ENCODE measurements at regions not wholly inside any gene's neighbourhood (a gene's known extent, or its start where the extent isn't known, plus 50 kb on each side); places are given as distances from the start of the nearest gene placed in this dataset.
A peak's percentile ranks its signal among the peaks of the same experiment; 100 is the strongest.

DNA sequence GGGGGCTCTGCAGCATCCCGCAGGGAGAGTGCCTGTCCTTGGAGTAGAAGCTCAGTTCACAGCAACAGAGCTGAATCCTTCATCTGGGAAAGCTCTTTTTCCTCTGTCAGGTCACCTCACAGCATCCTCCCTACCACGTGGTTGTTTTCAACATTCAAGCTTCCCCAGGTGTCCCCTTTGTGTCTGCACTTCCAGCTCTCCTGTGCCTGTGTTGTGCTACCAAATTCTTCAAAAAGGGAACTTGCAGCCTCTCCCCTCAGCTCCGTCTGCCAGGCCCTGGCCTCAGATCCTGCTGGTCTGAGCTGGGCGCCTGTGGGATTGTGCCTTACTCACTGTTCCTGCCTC lies 108.4 kb downstream of the FOXF2 start:
- H3K4me3 ChIP-seq (ENCODE audit: low read length), result no peak overlapping the region
- Mint-ChIP-seq H3K4me1 (peaks cover 1% of the 10 kb centered on the region), H3K4me3 (no peak overlapping the region), H3K27ac (no peak overlapping the region), H3K36me3 (ENCODE audit: low read depth) (no peaks in the 10 kb centered on the region), H3K27me3 (ENCODE audit: insufficient read depth) (peaks cover 2% of the 10 kb centered on the region), H3K9me3 (peaks cover 4% of the 10 kb centered on the region)
- H3K27me3 ChIP-seq (ENCODE audit: control insufficient read depth, insufficient read depth, low read length, poor library complexity, severe bottlenecking), result no peaks in the 10 kb centered on the region
- no peak overlapping the region for H3K27ac ChIP-seq (ENCODE audit: low read depth, low read length)
- H3K4me1 ChIP-seq (ENCODE audit: control insufficient read depth, insufficient read depth, low read length), result no peaks in the 10 kb centered on the region
- H3K9ac ChIP-seq (ENCODE audit: extremely low read depth, low read length, poor library complexity, severe bottlenecking), result no peak overlapping the region
- 67 to 76% methylated on average over 4 of the region's 4 CpGs for WGBS, 2 experiments (ENCODE audit: insufficient coverage in 1 of 2, insufficient read length in 1 of 2)
- H3K36me3 ChIP-seq (ENCODE audit: control insufficient read depth, insufficient read depth, low read length), result no peaks in the 10 kb centered on the region
- H3K9me3 ChIP-seq (ENCODE audit: control insufficient read depth, low read length), result no peaks in the 10 kb centered on the region
- TF ChIP-seq CTCF (conservative IDR thresholded peaks at IDR 0.05), result no peak
- DNase-seq, result peak; percentile 54

GRCh38 chr6:1498491-1499113 lies 109.2 kb downstream of the FOXF2 start:
- peaks cover 1% of the 10 kb centered on the region for H3K4me1 Mint-ChIP-seq
- Histone ChIP-seq H3K27ac (ENCODE audit: low read depth, low read length) (no peak overlapping the region), H3K27me3 (ENCODE audit: control insufficient read depth, insufficient read depth, low read length, poor library complexity, severe bottlenecking) (no peaks in the 10 kb centered on the region), H3K36me3 (ENCODE audit: control insufficient read depth, insufficient read depth, low read length) (no peaks in the 10 kb centered on the region), H3K9me3 (ENCODE audit: control insufficient read depth, low read length) (no peaks in the 10 kb centered on the region), H3K9ac (ENCODE audit: extremely low read depth, low read length, poor library complexity, severe bottlenecking) (no peak overlapping the region), H3K4me3 (ENCODE audit: low read length) (no peak overlapping the region), H3K4me1 (ENCODE audit: control insufficient read depth, insufficient read depth, low read length) (no peaks in the 10 kb centered on the region)
- H3K4me3 Mint-ChIP-seq, result no peak overlapping the region
- peak; percentile 56 for TF ChIP-seq CTCF (conservative IDR thresholded peaks at IDR 0.05)
- H3K36me3 Mint-ChIP-seq (ENCODE audit: low read depth), result no peaks in the 10 kb centered on the region
- peaks cover 4% of the 10 kb centered on the region for H3K9me3 Mint-ChIP-seq
- WGBS, 2 experiments (ENCODE audit: insufficient coverage in 1 of 2, insufficient read length in 1 of 2), result 87% methylated on average over 6 to 8 of the region's 8 CpGs
- DNase-seq, result no peak
- no peak overlapping the region for H3K27ac Mint-ChIP-seq
- H3K27me3 Mint-ChIP-seq (ENCODE audit: insufficient read depth), result peaks cover 2% of the 10 kb centered on the region

DNA sequence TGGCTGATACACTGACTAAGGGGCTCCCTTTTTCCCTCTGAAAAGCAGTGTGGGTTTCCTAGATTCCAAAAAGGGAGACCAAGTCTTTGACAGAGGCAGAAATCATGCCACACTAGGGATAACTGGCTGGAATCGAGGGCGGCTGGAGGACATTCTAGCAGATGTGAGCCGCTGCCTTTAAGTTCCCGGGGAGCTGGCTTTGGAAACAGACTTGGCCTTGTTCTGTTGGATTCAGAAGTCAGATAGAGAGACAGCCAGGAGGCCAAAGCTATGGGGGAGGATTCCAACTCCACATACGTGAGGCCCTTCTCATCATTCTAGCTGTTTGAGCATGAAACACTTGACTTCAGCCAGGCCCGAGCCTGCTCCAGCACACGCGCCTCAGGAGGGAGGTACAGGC lies 109.9 kb upstream of the FOXC1 start:
- no peaks in the 10 kb centered on the region for H3K36me3 ChIP-seq (ENCODE audit: control insufficient read depth, insufficient read depth, low read length)
- Mint-ChIP-seq H3K4me1 (peaks cover 1% of the 10 kb centered on the region), H3K27me3 (ENCODE audit: insufficient read depth) (peaks cover 2% of the 10 kb centered on the region), H3K9me3 (peaks cover 4% of the 10 kb centered on the region), H3K36me3 (ENCODE audit: low read depth) (no peaks in the 10 kb centered on the region), H3K27ac (no peak overlapping the region), H3K4me3 (no peak overlapping the region)
- no peak overlapping the region for H3K9ac ChIP-seq (ENCODE audit: extremely low read depth, low read length, poor library complexity, severe bottlenecking)
- no peak for DNase-seq
- H3K9me3 ChIP-seq (ENCODE audit: control insufficient read depth, low read length), result no peaks in the 10 kb centered on the region
- H3K27me3 ChIP-seq (ENCODE audit: control insufficient read depth, insufficient read depth, low read length, poor library complexity, severe bottlenecking), result no peaks in the 10 kb centered on the region
- TF ChIP-seq CTCF (conservative IDR thresholded peaks at IDR 0.05), result no peak
- H3K4me3 ChIP-seq (ENCODE audit: low read length), result no peak overlapping the region
- H3K27ac ChIP-seq (ENCODE audit: low read depth, low read length), result no peak overlapping the region
- no peaks in the 10 kb centered on the region for H3K4me1 ChIP-seq (ENCODE audit: control insufficient read depth, insufficient read depth, low read length)
- 89 to 96% methylated on average over 4 to 8 of the region's 8 CpGs for WGBS, 2 experiments (ENCODE audit: insufficient coverage in 1 of 2, insufficient read length in 1 of 2)
